ENCODE measurements at regions not wholly inside any gene's neighbourhood (a gene's known extent, or its start where the extent isn't known, plus 50 kb on each side); places are given as distances from the start of the nearest gene placed in this dataset.
"Not testable (repeated sequence)": the region's sequence is repeated elsewhere in the genome, so short reads cannot be mapped to it uniquely, and the experiment has no call there.

- Histone ChIP-seq H3K27me3 (replicated peaks; ENCODE audit: insufficient read depth) (no peaks in the 10 kb centered on the region), H3K36me3 (ENCODE audit: low read depth) (no peaks in the 10 kb centered on the region), H4K20me1 (ENCODE audit: insufficient read depth) (no peaks in the 10 kb centered on the region), H3F3A (ENCODE audit: insufficient read depth) (no peaks in the 10 kb centered on the region), H2AFZ (no peak overlapping the region), H3K79me2 (ENCODE audit: insufficient read depth) (no peaks in the 10 kb centered on the region), H3K4me2 (ENCODE audit: unreplicated experiment) (no peak overlapping the region), H3K9ac (no peak overlapping the region), H3K4me3 (no peak overlapping the region), H3K9me2 (ENCODE audit: insufficient read depth) (no peaks in the 10 kb centered on the region), H3K9me3 (ENCODE audit: low read depth) (no peaks in the 10 kb centered on the region), H3K27ac (no peak overlapping the region), H3K4me1 (ENCODE audit: insufficient read depth) (no peaks in the 10 kb centered on the region)
- TF ChIP-seq EZH2phosphoT487 (IDR thresholded peaks at IDR 0.05; ENCODE audit: insufficient read depth, low read depth), result no peak
- TF ChIP-seq EZH2 (IDR thresholded peaks at IDR 0.05; ENCODE audit: insufficient read depth, poor library complexity, severe bottlenecking), result no peak
- WGBS, 2 experiments (ENCODE audit: low coverage in 1 of 2, low lambda C conversion rate in 2 of 2, missing lambda C conversion rate in 2 of 2), result 20 to 29% methylated on average over 13 of the region's 13 CpGs
- no peak for DNase-seq
- in situ Hi-C loops (cut with MboI), result no loop called here
Observed at GRCh38 chr10:130513686-130514476, 377.7 kb downstream of the GLRX3 start.

GRCh38 chr10:130515670-130516069 is 379.5 kb downstream of the GLRX3 start:
- H3K36me3 ChIP-seq (ENCODE audit: low read depth), result no peaks in the 10 kb centered on the region
- no peak for TF ChIP-seq EZH2 (IDR thresholded peaks at IDR 0.05; ENCODE audit: insufficient read depth, poor library complexity, severe bottlenecking)
- no peak for TF ChIP-seq EZH2phosphoT487 (IDR thresholded peaks at IDR 0.05; ENCODE audit: insufficient read depth, low read depth)
- H3K9me2 ChIP-seq (ENCODE audit: insufficient read depth), result no peaks in the 10 kb centered on the region
- WGBS, 2 experiments (ENCODE audit: low coverage in 1 of 2, low lambda C conversion rate in 2 of 2, missing lambda C conversion rate in 2 of 2), result 21 to 26% methylated on average over 6 of the region's 6 CpGs
- peaks cover under 1% of the 10 kb centered on the region for H3K9me3 ChIP-seq (ENCODE audit: low read depth)
- H3F3A ChIP-seq (ENCODE audit: insufficient read depth), result no peaks in the 10 kb centered on the region
- no peak for DNase-seq
- no peak overlapping the region for H3K4me3 ChIP-seq
- no peak overlapping the region for H3K27ac ChIP-seq
- H3K9ac ChIP-seq, result no peak overlapping the region
- in situ Hi-C loops (cut with MboI), result no loop called here
- H3K27me3 ChIP-seq (replicated peaks; ENCODE audit: insufficient read depth), result no peaks in the 10 kb centered on the region
- no peaks in the 10 kb centered on the region for H4K20me1 ChIP-seq (ENCODE audit: insufficient read depth)
- no peaks in the 10 kb centered on the region for H3K79me2 ChIP-seq (ENCODE audit: insufficient read depth)
- H3K4me1 ChIP-seq (ENCODE audit: insufficient read depth), result no peaks in the 10 kb centered on the region
- no peak overlapping the region for H2AFZ ChIP-seq
- no peak overlapping the region for H3K4me2 ChIP-seq (ENCODE audit: unreplicated experiment)

GRCh38 chr10:130516141-130516735 is 380.0 kb downstream of the GLRX3 start:
- H3K36me3 ChIP-seq (ENCODE audit: low read depth), result no peaks in the 10 kb centered on the region
- no peaks in the 10 kb centered on the region for H3K79me2 ChIP-seq (ENCODE audit: insufficient read depth)
- no peaks in the 10 kb centered on the region for H3K9me2 ChIP-seq (ENCODE audit: insufficient read depth)
- no peaks in the 10 kb centered on the region for H3K4me1 ChIP-seq (ENCODE audit: insufficient read depth)
- H3K4me3 ChIP-seq, result no peak overlapping the region
- H3K4me2 ChIP-seq (ENCODE audit: unreplicated experiment), result no peak overlapping the region
- in situ Hi-C loops (cut with MboI), result no loop called here
- H4K20me1 ChIP-seq (ENCODE audit: insufficient read depth), result no peaks in the 10 kb centered on the region
- DNase-seq, result no peak
- H2AFZ ChIP-seq, result no peak overlapping the region
- TF ChIP-seq EZH2phosphoT487 (IDR thresholded peaks at IDR 0.05; ENCODE audit: insufficient read depth, low read depth), result no peak
- TF ChIP-seq EZH2 (IDR thresholded peaks at IDR 0.05; ENCODE audit: insufficient read depth, poor library complexity, severe bottlenecking), result no peak
- WGBS, 2 experiments (ENCODE audit: low coverage in 1 of 2, low lambda C conversion rate in 2 of 2, missing lambda C conversion rate in 2 of 2), result 22 to 25% methylated on average over 4 of the region's 4 CpGs
- peaks cover 6% of the 10 kb centered on the region for H3K9me3 ChIP-seq (ENCODE audit: low read depth)
- H3F3A ChIP-seq (ENCODE audit: insufficient read depth), result no peaks in the 10 kb centered on the region
- H3K27me3 ChIP-seq (replicated peaks; ENCODE audit: insufficient read depth), result no peaks in the 10 kb centered on the region
- no peak overlapping the region for H3K9ac ChIP-seq
- no peak overlapping the region for H3K27ac ChIP-seq

GRCh38 chr10:130518921-130519320 is 382.7 kb downstream of the GLRX3 start:
- DNase-seq; H3K9me2 ChIP-seq (ENCODE audit: insufficient read depth); H3K4me2 ChIP-seq (ENCODE audit: unreplicated experiment); H3K4me3 ChIP-seq; H3F3A ChIP-seq (ENCODE audit: insufficient read depth); H3K4me1 ChIP-seq (ENCODE audit: insufficient read depth); H3K36me3 ChIP-seq (ENCODE audit: low read depth); H3K27me3 ChIP-seq (replicated peaks; ENCODE audit: insufficient read depth); H3K9me3 ChIP-seq (ENCODE audit: low read depth); H3K9ac ChIP-seq; H4K20me1 ChIP-seq (ENCODE audit: insufficient read depth); H3K27ac ChIP-seq; H3K79me2 ChIP-seq (ENCODE audit: insufficient read depth); H2AFZ ChIP-seq; in situ Hi-C loops (cut with MboI): not testable (repeated sequence)
- WGBS, 2 experiments (ENCODE audit: low coverage in 1 of 2, low lambda C conversion rate in 2 of 2, missing lambda C conversion rate in 2 of 2), result 40 to 59% methylated on average over 3 to 7 of the region's 13 CpGs

All from GM23248 (cell line).